ENCODE measurements at regions not wholly inside any gene's neighbourhood (a gene's known extent, or its start where the extent isn't known, plus 50 kb on each side); places are given as distances from the start of the nearest gene placed in this dataset.

DNA sequence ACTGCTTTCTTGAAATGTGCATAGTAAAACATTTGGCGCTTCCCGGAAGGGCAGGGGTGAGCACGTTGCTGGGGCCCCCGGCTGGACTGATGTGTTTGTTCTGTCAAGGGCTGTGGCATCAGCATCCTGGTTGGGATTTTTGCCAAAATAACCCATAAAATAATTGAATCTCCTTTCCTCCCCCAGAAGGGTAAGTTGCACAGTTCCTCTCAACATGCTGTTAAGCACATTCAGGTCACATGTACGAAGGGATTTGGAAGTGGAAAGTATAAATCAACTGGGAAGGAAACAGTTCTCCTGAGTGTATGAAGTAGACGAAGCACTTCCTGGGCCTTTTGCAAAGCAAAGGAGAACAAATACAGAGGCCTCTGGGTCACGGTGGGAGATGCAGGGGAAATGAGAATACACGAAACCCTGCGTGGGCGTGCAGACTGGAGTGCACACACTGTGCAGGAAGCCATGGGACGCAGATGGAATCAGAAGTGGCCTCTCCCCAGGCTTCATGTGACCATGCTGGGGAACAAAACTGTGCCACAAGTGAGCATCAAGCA is 183.9 kb downstream of the LPIN1 start:
- TF ChIP-seq CTCF (IDR thresholded peaks at IDR 0.05) = no peak
- TF ChIP-seq POLR2A (IDR thresholded peaks at IDR 0.05) = no peak
